ENCODE measurements at regions not wholly inside any gene's neighbourhood (a gene's known extent, or its start where the extent isn't known, plus 50 kb on each side); places are given as distances from the start of the nearest gene placed in this dataset.

- TF ChIP-seq CTCF (conservative IDR thresholded peaks at IDR 0.05; ENCODE audit: low read length) (no peak), EZH2phosphoT487 (IDR thresholded peaks at IDR 0.05; ENCODE audit: borderline replicate concordance, low read depth, low read length) (no peak)
Measured at GRCh38 chr2:217121565-217121964, 261.7 kb upstream of the TNP1 start.
